ENCODE measurements at regions not wholly inside any gene's neighbourhood (a gene's known extent, or its start where the extent isn't known, plus 50 kb on each side); places are given as distances from the start of the nearest gene placed in this dataset.

GRCh38 chr4:159410076-159410777 lies 307.3 kb downstream of the RAPGEF2 start:
- TF ChIP-seq, protein P1, sequence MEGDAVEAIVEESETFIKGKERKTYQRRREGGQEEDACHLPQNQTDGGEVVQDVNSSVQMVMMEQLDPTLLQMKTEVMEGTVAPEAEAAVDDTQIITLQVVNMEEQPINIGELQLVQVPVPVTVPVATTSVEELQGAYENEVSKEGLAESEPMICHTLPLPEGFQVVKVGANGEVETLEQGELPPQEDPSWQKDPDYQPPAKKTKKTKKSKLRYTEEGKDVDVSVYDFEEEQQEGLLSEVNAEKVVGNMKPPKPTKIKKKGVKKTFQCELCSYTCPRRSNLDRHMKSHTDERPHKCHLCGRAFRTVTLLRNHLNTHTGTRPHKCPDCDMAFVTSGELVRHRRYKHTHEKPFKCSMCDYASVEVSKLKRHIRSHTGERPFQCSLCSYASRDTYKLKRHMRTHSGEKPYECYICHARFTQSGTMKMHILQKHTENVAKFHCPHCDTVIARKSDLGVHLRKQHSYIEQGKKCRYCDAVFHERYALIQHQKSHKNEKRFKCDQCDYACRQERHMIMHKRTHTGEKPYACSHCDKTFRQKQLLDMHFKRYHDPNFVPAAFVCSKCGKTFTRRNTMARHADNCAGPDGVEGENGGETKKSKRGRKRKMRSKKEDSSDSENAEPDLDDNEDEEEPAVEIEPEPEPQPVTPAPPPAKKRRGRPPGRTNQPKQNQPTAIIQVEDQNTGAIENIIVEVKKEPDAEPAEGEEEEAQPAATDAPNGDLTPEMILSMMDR (IDR thresholded peaks at IDR 0.05), result no peak

DNA sequence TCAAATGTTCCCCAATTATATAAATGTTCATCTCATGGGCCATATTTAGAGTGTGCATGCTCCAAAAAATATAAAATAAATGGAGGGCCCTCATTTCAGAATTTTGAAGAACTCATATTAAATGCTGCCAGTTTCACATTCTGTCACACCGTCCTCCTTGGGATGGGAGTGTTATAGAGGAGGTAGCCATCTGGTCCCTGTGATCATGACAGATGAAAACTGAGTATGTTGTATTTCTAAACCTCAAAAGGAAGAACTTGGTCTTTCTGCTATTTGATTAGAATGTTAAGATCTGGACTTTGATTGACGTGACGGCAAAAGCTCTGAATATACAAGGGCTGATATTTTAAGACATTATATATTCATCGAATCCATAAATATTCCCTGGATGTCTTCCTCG lies 308.0 kb downstream of the RAPGEF2 start:
- TF ChIP-seq, protein P1 (IDR thresholded peaks at IDR 0.05), result no peak

DNA sequence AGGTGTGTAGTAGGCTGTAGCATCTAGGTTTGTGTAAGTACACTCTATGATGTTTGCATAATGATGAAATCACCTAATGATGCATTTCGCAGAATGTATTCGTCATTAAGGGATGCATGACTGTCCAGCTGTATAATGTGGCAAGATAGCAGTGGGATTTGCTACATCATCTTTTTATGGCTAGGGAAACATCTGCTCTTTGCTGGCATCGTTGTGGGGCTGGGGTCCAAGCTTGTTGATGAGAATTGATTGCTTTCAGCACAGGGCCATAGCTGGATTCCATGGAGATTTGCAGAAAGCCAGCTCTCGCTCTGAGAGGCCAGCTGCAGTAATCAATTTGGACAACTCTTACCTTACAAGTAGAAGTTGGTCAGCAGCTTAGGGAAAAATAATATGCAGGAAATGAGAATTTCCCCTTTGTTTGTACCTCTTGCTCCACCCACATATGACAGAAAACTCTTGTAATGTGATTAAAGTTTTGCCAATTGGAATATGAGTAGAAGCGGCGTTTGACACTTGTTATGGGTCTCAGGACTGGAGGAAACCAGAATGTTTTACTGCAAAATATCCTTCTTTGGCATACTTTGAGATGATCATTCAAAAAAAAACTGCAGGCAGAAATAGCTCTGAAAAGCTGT lies 310.5 kb downstream of the RAPGEF2 start:
- TF ChIP-seq, protein P1 (IDR thresholded peaks at IDR 0.05), result no peak

GRCh38 chr4:159414305-159414704 lies 311.4 kb downstream of the RAPGEF2 start:
- TF ChIP-seq, protein P1 (IDR thresholded peaks at IDR 0.05), result no peak

DNA sequence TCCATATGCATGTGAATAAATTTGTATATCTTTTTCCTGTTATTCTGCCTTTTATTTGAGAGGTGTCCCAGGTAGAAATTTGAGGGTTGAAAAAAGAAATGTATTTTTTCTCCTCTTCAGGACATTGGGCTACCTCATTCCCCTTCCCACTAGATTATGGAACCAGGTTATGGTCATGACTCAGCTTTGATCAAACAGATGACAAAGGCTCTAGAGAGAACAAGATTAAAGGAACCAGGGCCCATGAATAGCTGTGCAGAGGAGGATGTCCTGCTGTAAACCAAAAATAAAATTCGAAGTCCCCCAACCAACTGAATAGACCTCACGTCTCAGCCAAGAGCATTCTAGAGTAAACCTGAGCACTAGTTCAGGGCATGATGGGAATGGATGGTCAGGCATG lies 313.2 kb downstream of the RAPGEF2 start:
- TF ChIP-seq, protein P1 (IDR thresholded peaks at IDR 0.05), result no peak

- TF ChIP-seq, protein P1 (IDR thresholded peaks at IDR 0.05), result no peak
Observed at GRCh38 chr4:159416996-159417395, 314.1 kb downstream of the RAPGEF2 start.

DNA sequence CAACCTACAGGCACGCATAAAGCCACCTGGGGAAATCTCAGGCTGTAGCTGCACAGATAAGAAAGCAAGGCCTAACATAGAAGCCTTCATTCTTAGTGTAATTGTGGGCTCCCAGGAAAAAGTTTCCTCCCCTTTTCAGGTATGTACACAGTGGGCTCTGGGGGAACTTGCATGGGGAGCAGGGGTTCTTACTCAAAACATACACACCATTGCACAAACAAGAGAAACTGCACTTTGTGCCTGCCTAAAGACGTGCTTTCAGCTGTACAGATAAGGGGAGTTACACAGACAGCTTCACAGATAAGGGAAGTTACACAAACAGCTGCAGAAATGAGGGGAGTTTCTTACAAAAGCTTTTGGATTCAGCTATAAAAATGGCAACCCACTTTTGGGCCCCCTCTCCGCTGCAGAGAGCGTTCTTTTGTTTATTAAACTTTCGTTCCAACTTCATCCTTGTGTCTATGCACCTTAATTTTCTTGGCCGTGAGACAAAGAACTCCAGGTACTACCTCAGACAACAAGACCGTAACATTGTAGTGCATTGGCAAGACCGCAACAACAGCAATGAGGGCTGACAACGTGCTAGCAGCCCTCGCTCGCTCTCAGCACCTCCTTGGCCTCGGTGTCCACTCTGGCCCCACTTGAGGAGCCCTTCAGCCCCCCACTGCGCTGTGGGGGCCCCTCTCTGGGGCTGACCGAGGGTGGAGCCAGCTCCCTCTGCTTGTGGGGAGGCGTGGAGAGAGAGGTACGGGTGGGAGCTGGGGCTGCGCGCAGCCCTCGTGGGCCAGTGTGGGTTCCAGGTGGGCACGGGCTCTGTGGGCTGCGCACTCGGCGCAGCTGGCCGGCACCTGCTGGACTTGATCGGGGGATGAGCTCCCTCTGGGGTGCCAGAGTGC lies 317.5 kb downstream of the RAPGEF2 start:
- TF ChIP-seq, protein P1 (IDR thresholded peaks at IDR 0.05), result no peak
